ENCODE measurements at regions not wholly inside any gene's neighbourhood (a gene's known extent, or its start where the extent isn't known, plus 50 kb on each side); places are given as distances from the start of the nearest gene placed in this dataset.

- no peak for TF ChIP-seq CTCF (IDR thresholded peaks at IDR 0.05; ENCODE audit: low read depth, low read length, missing control alignments)
- no peak for DNase-seq (ENCODE audit: low read depth)
- H3K4me3 ChIP-seq (ENCODE audit: low read depth, low read length) = no peak overlapping the region
These were observed 668.1 kb downstream of the SLC16A7 start for GRCh38 chr12:60263836-60264493.

GRCh38 chr12:60265741-60266140 lies 669.9 kb downstream of the SLC16A7 start:
- no peak for TF ChIP-seq CTCF (IDR thresholded peaks at IDR 0.05; ENCODE audit: low read depth, low read length, missing control alignments)
- H3K4me3 ChIP-seq (ENCODE audit: low read depth, low read length) = no peak overlapping the region
- no peak for DNase-seq (ENCODE audit: low read depth)

GRCh38 chr12:60266381-60266852 lies 670.6 kb downstream of the SLC16A7 start:
- no peak for DNase-seq (ENCODE audit: low read depth)
- no peak for TF ChIP-seq CTCF (IDR thresholded peaks at IDR 0.05; ENCODE audit: low read depth, low read length, missing control alignments)
- H3K4me3 ChIP-seq (ENCODE audit: low read depth, low read length) = no peak overlapping the region

- no peak for DNase-seq (ENCODE audit: low read depth)
- no peak overlapping the region for H3K4me3 ChIP-seq (ENCODE audit: low read depth, low read length)
- no peak for TF ChIP-seq CTCF (IDR thresholded peaks at IDR 0.05; ENCODE audit: low read depth, low read length, missing control alignments)
These were observed 673.9 kb downstream of the SLC16A7 start for GRCh38 chr12:60269611-60270269.

- H3K4me3 ChIP-seq (ENCODE audit: low read depth, low read length) = no peak overlapping the region
- DNase-seq (ENCODE audit: low read depth) = no peak
- no peak for TF ChIP-seq CTCF (IDR thresholded peaks at IDR 0.05; ENCODE audit: low read depth, low read length, missing control alignments)
These were observed 676.0 kb downstream of the SLC16A7 start for GRCh38 chr12:60271816-60272215.

GRCh38 chr12:60278209-60278608 lies 682.4 kb downstream of the SLC16A7 start:
- H3K4me3 ChIP-seq (ENCODE audit: low read depth, low read length) = no peak overlapping the region
- no peak for DNase-seq (ENCODE audit: low read depth)
- no peak for TF ChIP-seq CTCF (IDR thresholded peaks at IDR 0.05; ENCODE audit: low read depth, low read length, missing control alignments)

GRCh38 chr12:60279221-60279620 lies 683.4 kb downstream of the SLC16A7 start:
- no peak overlapping the region for H3K4me3 ChIP-seq (ENCODE audit: low read depth, low read length)
- DNase-seq (ENCODE audit: low read depth) = no peak
- no peak for TF ChIP-seq CTCF (IDR thresholded peaks at IDR 0.05; ENCODE audit: low read depth, low read length, missing control alignments)
